ENCODE measurements at regions not wholly inside any gene's neighbourhood (a gene's known extent, or its start where the extent isn't known, plus 50 kb on each side); places are given as distances from the start of the nearest gene placed in this dataset.

DNA sequence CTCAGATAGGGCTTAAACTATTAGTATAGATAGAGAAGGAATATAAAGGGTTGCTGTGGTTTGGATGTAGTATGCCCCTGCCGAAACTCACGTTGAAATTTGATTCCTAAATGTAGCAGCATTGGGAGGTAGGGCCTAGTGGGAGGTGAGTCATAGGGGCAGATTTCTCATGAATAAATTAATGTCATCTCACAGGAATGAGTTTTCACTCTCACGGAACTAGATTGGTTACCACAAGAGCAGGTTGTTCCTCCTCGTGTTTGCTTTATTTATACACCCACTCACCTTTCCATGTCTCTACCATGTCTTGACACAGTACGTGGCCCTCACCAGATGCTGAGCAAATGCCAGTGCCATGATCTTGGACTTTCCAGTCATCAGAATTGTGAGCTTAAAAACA, 218.2 kb downstream of the RBM43 start:
- TF ChIP-seq, protein P1, sequence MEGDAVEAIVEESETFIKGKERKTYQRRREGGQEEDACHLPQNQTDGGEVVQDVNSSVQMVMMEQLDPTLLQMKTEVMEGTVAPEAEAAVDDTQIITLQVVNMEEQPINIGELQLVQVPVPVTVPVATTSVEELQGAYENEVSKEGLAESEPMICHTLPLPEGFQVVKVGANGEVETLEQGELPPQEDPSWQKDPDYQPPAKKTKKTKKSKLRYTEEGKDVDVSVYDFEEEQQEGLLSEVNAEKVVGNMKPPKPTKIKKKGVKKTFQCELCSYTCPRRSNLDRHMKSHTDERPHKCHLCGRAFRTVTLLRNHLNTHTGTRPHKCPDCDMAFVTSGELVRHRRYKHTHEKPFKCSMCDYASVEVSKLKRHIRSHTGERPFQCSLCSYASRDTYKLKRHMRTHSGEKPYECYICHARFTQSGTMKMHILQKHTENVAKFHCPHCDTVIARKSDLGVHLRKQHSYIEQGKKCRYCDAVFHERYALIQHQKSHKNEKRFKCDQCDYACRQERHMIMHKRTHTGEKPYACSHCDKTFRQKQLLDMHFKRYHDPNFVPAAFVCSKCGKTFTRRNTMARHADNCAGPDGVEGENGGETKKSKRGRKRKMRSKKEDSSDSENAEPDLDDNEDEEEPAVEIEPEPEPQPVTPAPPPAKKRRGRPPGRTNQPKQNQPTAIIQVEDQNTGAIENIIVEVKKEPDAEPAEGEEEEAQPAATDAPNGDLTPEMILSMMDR (IDR thresholded peaks at IDR 0.05): no peak
- TF ChIP-seq POLR2A (IDR thresholded peaks at IDR 0.05): no peak
